ENCODE measurements at regions not wholly inside any gene's neighbourhood (a gene's known extent, or its start where the extent isn't known, plus 50 kb on each side); places are given as distances from the start of the nearest gene placed in this dataset.

DNA sequence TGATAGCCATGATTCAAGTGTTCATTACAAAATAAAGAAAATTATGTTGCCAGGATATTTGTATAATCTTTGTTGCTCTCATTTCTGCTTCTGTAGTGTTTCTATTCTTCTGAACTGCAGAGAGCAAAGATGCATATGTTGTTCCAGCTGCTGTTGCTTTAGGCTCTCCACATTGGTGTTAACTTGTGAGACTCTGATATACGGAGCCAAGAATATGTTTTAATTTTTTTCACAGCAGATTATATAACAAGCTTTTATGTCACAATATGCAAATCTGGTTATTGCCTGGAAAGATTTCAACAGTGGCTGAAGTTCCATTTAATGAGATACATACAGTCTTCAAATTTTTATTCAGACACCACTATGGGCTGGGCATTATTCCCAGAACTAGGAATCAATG lies 655.0 kb downstream of the GRXCR1 start:
- no peak for TF ChIP-seq POLR2A (IDR thresholded peaks at IDR 0.05)
- TF ChIP-seq, protein P1, sequence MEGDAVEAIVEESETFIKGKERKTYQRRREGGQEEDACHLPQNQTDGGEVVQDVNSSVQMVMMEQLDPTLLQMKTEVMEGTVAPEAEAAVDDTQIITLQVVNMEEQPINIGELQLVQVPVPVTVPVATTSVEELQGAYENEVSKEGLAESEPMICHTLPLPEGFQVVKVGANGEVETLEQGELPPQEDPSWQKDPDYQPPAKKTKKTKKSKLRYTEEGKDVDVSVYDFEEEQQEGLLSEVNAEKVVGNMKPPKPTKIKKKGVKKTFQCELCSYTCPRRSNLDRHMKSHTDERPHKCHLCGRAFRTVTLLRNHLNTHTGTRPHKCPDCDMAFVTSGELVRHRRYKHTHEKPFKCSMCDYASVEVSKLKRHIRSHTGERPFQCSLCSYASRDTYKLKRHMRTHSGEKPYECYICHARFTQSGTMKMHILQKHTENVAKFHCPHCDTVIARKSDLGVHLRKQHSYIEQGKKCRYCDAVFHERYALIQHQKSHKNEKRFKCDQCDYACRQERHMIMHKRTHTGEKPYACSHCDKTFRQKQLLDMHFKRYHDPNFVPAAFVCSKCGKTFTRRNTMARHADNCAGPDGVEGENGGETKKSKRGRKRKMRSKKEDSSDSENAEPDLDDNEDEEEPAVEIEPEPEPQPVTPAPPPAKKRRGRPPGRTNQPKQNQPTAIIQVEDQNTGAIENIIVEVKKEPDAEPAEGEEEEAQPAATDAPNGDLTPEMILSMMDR (IDR thresholded peaks at IDR 0.05): no peak
